ENCODE measurements at regions not wholly inside any gene's neighbourhood (a gene's known extent, or its start where the extent isn't known, plus 50 kb on each side); places are given as distances from the start of the nearest gene placed in this dataset.

- Histone ChIP-seq H3K27ac (ENCODE audit: low read depth in 2 of 2, low read length in 1 of 2) (no peak overlapping the region), H3K4me3 (ENCODE audit: low read depth in 2 of 2, low read length in 1 of 2) (no peak overlapping the region; a peak in 1 of 4 replicates), H3K79me2 (ENCODE audit: insufficient read depth) (no peaks in the 10 kb centered on the region), H3F3A (replicated peaks; ENCODE audit: insufficient read depth) (no peaks in the 10 kb centered on the region), H3K9me3 (no peaks in the 10 kb centered on the region), H4K20me1 (ENCODE audit: insufficient read depth) (no peaks in the 10 kb centered on the region), H3K36me3 (replicated peaks in 1 of 2; ENCODE audit: control insufficient read depth in 1 of 2, insufficient read depth in 2 of 2, low read length in 1 of 2) (no peaks in the 10 kb centered on the region), H3K9ac (no peak overlapping the region), H2AFZ (ENCODE audit: low read depth) (no peak overlapping the region), H3K4me1 (ENCODE audit: control insufficient read depth in 1 of 2, insufficient read depth in 2 of 2, low read depth in 1 of 2, low read length in 1 of 2) (no peaks in the 10 kb centered on the region), H3K9me2 (no peaks in the 10 kb centered on the region), H3K27me3 (ENCODE audit: insufficient read depth) (no peaks in the 10 kb centered on the region), H3K4me2 (no peak overlapping the region)
- CTCF ChIA-PET: interaction anchor here (0.6 kb wide), 1 partner anchor 800 kb away, joined by 4 read pairs; no protein-coding TSS in a partner anchor
- TF ChIP-seq JUND (IDR thresholded peaks at IDR 0.05) (no peak), GATA2 (CRISPR knock-in tag; IDR thresholded peaks at IDR 0.05) (no peak), RCOR1 (IDR thresholded peaks at IDR 0.05; ENCODE audit: low read length) (no peak), NFIC (IDR thresholded peaks at IDR 0.05; ENCODE audit: borderline replicate concordance) (no peak), NRF1 (IDR thresholded peaks at IDR 0.05; ENCODE audit: low read depth, low read length) (no peak), EP300 (IDR thresholded peaks at IDR 0.05; ENCODE audit: borderline replicate concordance in 1 of 2, low read depth in 1 of 2, low read length in 1 of 2) (no peak), EZH2phosphoT487 (IDR thresholded peaks at IDR 0.05; ENCODE audit: borderline replicate concordance, low read depth) (no peak), RAD21 (IDR thresholded peaks at IDR 0.05; ENCODE audit: low read length) (no peak), USF1 (IDR thresholded peaks at IDR 0.05; ENCODE audit: borderline replicate concordance, low read depth) (no peak), USF2 (IDR thresholded peaks at IDR 0.05; ENCODE audit: borderline replicate concordance, low read depth, low read length) (no peak), MEF2A (IDR thresholded peaks at IDR 0.05; ENCODE audit: borderline replicate concordance, low read depth) (no peak), PBX3 (IDR thresholded peaks at IDR 0.05) (no peak), TEAD4 (IDR thresholded peaks at IDR 0.05; ENCODE audit: borderline replicate concordance, insufficient read depth) (no peak), POLR2AphosphoS5 (IDR thresholded peaks at IDR 0.05; ENCODE audit: low read depth, low read length) (no peak)
- WGBS (ENCODE audit: low lambda C conversion rate): 94% methylated on average over 2 of the region's 2 CpGs
- POLR2A ChIA-PET: interaction anchor here (0.5 kb wide), 1 partner anchor 205 kb away, joined by 3 read pairs; no protein-coding TSS in a partner anchor
- DNase-seq: no peak
Measured at GRCh38 chr2:183244300-183244844, 120.1 kb downstream of the NUP35 start.

- Histone ChIP-seq H3K4me3 (ENCODE audit: low read depth in 2 of 2, low read length in 1 of 2) (no peak overlapping the region), H3K9ac (no peak overlapping the region), H3K4me1 (ENCODE audit: control insufficient read depth in 1 of 2, insufficient read depth in 2 of 2, low read depth in 1 of 2, low read length in 1 of 2) (no peaks in the 10 kb centered on the region; a peak in 1 of 4 replicates), H3K9me2 (no peaks in the 10 kb centered on the region), H3K9me3 (no peaks in the 10 kb centered on the region), H3K36me3 (replicated peaks in 1 of 2; ENCODE audit: control insufficient read depth in 1 of 2, insufficient read depth in 2 of 2, low read length in 1 of 2) (no peaks in the 10 kb centered on the region), H3K27ac (ENCODE audit: low read depth in 2 of 2, low read length in 1 of 2) (no peak overlapping the region), H2AFZ (ENCODE audit: low read depth) (no peak overlapping the region), H3F3A (replicated peaks; ENCODE audit: insufficient read depth) (no peaks in the 10 kb centered on the region), H3K27me3 (ENCODE audit: insufficient read depth) (no peaks in the 10 kb centered on the region), H4K20me1 (ENCODE audit: insufficient read depth) (no peaks in the 10 kb centered on the region), H3K4me2 (no peak overlapping the region), H3K79me2 (ENCODE audit: insufficient read depth) (no peaks in the 10 kb centered on the region)
- peak; percentile 47 for DNase-seq
- POLR2A ChIA-PET: no interaction called here
- TF ChIP-seq FOXM1 (IDR thresholded peaks at IDR 0.05; ENCODE audit: low read depth) (no peak), PBX3 (IDR thresholded peaks at IDR 0.05) (no peak), JUND (IDR thresholded peaks at IDR 0.05) (no peak), CTCF (IDR thresholded peaks at IDR 0.05) (peak; percentile 77), SMC3 (IDR thresholded peaks at IDR 0.05; ENCODE audit: low read depth, low read length) (peak; percentile 45), RAD21 (IDR thresholded peaks at IDR 0.05; ENCODE audit: low read length) (peak; percentile 77)
- CTCF ChIA-PET: interaction anchor here (0.6 to 3.7 kb wide), 34 partner anchors 9 to 1421 kb away, joined by 3 to 26 read pairs (median 3); no protein-coding TSS in a partner anchor
- WGBS (ENCODE audit: low lambda C conversion rate): 2% methylated on average over 1 of the region's 1 CpG
Measured at GRCh38 chr2:183248866-183249567, 124.8 kb downstream of the NUP35 start.

Measured in SK-N-SH (cell line).